Right lobe of liver (tissue), 6 donors: ENCODE measurements at regions not wholly inside any gene's neighbourhood (a gene's known extent, or its start where the extent isn't known, plus 50 kb on each side); places are given as distances from the start of the nearest gene placed in this dataset.

ENCODE experiments used
- ATAC-seq, 4 donors: fragments of 200-7000 bp; cut with Tn5 transposase; one replicate each; pipeline ENCODE4 v1.9.1; 2020; ENCODE audit warnings: mild to moderate bottlenecking in 4 of 4, moderate library complexity in 4 of 4
- DNase-seq, 3 donors: peaks; one replicate each; pipeline ENCODE4 v3.0.0-alpha.2; 2020
- H3K27ac ChIP-seq, 3 donors: fragments of 200-600 bp; one replicate each; pipeline ENCODE4 v1.8.0; 2022
- H3K27me3 ChIP-seq, 2 donors: fragments of 200-600 bp; one replicate each; pipeline ENCODE4 v1.8.0; 2022
- H3K36me3 ChIP-seq, 4 donors: fragments of 200-600 bp; sonication (generic) in 1 of 4; one replicate each; pipeline versions ENCODE4 v1.5.1 to v1.8.0; 2017 to 2022; ENCODE audit warnings: control low read depth in 1 of 4
- H3K4me1 ChIP-seq, 4 donors: fragments of 200-600 bp; sonication (generic) in 1 of 4; one replicate each; pipeline versions ENCODE4 v1.5.1 to v1.8.0; 2017 to 2022; ENCODE audit warnings: control low read depth in 1 of 4
- H3K4me3 ChIP-seq, 3 donors: fragments of 200-600 bp; one replicate each; pipeline ENCODE4 v1.8.0; 2022
- H3K9me3 ChIP-seq, 4 donors: fragments of 200-600 bp; sonication (generic) in 1 of 4; one replicate each; pipeline versions ENCODE4 v1.5.1 to v1.8.0; 2017 to 2022; ENCODE audit warnings: control low read depth in 1 of 4
- POLR2A ChIP-seq: fragments of 450-650 bp; IDR thresholded peaks from one replicate; pipeline ENCODE4 v1.6.1; 2017; ENCODE audit warnings: antibody characterized with exemption, mild to moderate bottlenecking
- WGBS: methylation state at CpG from one replicate; pipeline ENCODE4 v1.1.6; 2018; ENCODE audit warnings: low coverage, low lambda C conversion rate; ENCODE audit not compliant: insufficient coverage; ENCODE audit errors: missing lambda C conversion rate; 5-methylcytosine and 5-hydroxymethylcytosine counted together
- intact Hi-C, 2 donors: fragments of 100-400 bp; cut with DNase I; formaldehyde crosslinking; loops; one replicate each; pipeline versions ENCODE4 v1.11.2 to v1.14.1; 2022
- TF ChIP-seq, protein P1 (sequence below), 4 donors: fragments of 200-600 bp in 3 of 4; fragments of 450-650 bp in 1 of 4; IDR thresholded peaks; one replicate each; pipeline versions ENCODE4 v1.5.1 to v1.8.0; 2016 to 2022; ENCODE audit warnings: antibody characterized with exemption in 4 of 4, mild to moderate bottlenecking in 2 of 4
- donor health status: DM: no; HTN: yes; CAD: no.
- donor health status: DM: no; HTN: no; CAD: no.
- donor health status: DM: no; HTN: no; CAD: no.
- donor health status: DM: no; HTN: yes; CAD: no.
- donor health status: DM: no; HTN: yes; CAD: no.

DNA sequence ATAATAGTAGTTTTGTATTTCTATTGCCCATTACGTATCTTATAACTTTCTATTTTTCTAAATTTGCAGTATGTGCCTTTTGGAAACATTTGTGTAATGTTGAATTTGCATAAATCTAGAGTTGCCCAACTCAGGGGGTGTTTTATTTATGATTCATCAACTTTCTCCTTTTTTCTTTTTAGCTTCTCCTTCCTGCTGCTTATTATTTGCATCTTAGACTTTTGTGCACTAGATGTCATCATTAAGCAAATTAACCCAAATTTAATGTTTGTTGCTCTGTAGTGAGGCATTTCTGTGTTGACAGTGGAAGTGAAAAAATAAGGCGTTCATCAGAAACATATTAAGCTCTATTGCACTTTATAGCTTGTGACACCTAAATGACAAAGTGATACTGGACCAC is 56.2 kb upstream of the ZBED5 start:
- Histone ChIP-seq H3K36me3 (no peaks in the 10 kb centered on the region), H3K4me3 (no peak overlapping the region), H3K27ac (no peak overlapping the region), H3K4me1 (no peaks in the 10 kb centered on the region), H3K9me3 (no peaks in the 10 kb centered on the region), H3K27me3 (no peaks in the 10 kb centered on the region)
- intact Hi-C loops: no loop called here
- DNase-seq: no peak
- TF ChIP-seq, protein P1, sequence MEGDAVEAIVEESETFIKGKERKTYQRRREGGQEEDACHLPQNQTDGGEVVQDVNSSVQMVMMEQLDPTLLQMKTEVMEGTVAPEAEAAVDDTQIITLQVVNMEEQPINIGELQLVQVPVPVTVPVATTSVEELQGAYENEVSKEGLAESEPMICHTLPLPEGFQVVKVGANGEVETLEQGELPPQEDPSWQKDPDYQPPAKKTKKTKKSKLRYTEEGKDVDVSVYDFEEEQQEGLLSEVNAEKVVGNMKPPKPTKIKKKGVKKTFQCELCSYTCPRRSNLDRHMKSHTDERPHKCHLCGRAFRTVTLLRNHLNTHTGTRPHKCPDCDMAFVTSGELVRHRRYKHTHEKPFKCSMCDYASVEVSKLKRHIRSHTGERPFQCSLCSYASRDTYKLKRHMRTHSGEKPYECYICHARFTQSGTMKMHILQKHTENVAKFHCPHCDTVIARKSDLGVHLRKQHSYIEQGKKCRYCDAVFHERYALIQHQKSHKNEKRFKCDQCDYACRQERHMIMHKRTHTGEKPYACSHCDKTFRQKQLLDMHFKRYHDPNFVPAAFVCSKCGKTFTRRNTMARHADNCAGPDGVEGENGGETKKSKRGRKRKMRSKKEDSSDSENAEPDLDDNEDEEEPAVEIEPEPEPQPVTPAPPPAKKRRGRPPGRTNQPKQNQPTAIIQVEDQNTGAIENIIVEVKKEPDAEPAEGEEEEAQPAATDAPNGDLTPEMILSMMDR (IDR thresholded peaks at IDR 0.05): no peak
- no peak for TF ChIP-seq POLR2A
- ATAC-seq: no peak
- 69% methylated on average over 2 of the region's 2 CpGs for WGBS

DNA sequence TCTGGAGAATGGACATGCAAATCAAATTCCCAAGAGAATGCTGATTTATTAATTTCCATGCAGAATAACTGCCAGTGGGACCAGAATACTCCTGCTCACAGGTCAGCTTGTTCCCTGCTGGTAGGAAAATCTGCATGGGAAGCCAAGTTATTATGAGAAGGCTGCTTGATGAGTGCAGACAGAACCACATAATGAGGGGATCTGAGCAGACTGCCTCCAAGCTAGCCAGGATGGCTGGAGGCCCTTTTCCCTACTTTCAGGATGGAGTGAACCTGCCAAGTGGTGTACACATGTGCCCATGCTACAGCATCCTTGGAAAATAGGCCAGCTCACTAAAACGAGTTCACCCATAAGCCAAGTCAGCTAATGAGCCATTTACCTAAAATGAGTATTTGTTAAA is 55.2 kb upstream of the ZBED5 start:
- DNase-seq (no peak), ATAC-seq (no peak)
- no peaks in the 10 kb centered on the region for H3K4me1 ChIP-seq
- no peak overlapping the region for H3K27ac ChIP-seq
- intact Hi-C loops: no loop called here
- no peak overlapping the region for H3K4me3 ChIP-seq
- H3K36me3 ChIP-seq: no peaks in the 10 kb centered on the region
- no peaks in the 10 kb centered on the region for H3K27me3 ChIP-seq
- 80% methylated on average over 1 of the region's 1 CpG for WGBS
- no peaks in the 10 kb centered on the region for H3K9me3 ChIP-seq
- TF ChIP-seq, protein P1 (IDR thresholded peaks at IDR 0.05): no peak
- no peak for TF ChIP-seq POLR2A

DNA sequence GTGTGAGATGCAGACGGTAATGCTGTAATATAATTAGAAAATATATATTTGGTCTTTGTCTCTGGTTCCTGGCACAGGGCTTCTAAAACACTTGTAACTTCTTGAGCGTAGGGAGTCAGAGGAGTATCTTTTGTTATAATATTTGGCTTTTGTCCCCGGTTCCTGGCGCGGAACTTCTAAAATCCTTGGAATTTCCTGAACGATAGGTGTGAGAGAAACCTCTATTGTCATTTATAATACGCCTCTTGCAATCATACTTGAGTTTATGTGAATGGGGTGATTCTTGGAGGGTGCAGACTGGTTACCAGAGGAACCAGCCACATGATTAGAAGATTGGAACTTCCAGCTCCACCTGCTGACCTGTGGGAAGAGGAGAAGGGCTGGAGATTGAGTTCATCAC is 54.1 kb upstream of the ZBED5 start:
- intact Hi-C loops: no loop called here
- WGBS: 79% methylated on average over 7 of the region's 7 CpGs
- Histone ChIP-seq H3K4me3 (no peak overlapping the region), H3K36me3 (no peaks in the 10 kb centered on the region), H3K9me3 (no peaks in the 10 kb centered on the region), H3K27ac (no peak overlapping the region), H3K27me3 (no peaks in the 10 kb centered on the region), H3K4me1 (no peaks in the 10 kb centered on the region)
- ATAC-seq: no peak
- TF ChIP-seq POLR2A: no peak
- TF ChIP-seq, protein P1 (IDR thresholded peaks at IDR 0.05): no peak
- DNase-seq: no peak

DNA sequence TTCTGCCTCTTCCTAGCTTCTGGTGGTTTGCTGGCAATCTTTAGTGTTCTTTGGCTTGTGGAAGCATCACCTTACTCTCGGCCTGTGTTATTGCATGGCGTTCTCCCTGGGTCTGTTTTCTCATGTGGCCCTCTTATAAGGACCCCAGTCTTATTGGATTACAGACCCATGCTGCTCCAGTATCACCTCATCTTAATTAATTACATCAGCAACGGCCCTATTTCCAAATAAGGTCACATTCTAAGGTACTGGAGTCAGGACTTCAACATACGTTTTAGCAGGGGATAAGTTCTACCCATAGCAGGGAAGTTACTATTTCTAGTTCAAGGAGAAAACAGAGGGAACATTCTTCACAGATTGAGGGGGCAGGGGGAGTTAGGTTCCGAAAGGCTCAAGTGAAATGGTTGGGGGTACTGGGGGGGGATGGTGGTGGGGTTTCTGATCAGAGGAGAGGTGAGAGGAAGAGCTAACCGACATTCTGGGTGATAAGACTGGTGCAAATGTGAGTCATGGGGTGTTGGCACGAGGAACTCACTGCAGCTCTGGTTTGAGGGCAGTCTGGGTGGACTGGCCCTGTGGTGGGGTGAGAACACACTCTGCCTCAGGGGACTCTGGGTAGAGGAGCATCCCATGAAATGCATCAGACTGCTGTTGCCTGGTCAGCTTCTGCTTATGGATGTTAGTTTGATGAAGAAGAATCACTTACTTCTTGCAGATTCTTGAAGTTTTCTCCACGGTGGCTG is 51.5 kb upstream of the ZBED5 start:
- 79% methylated on average over 8 of the region's 8 CpGs for WGBS
- TF ChIP-seq, protein P1 (IDR thresholded peaks at IDR 0.05): no peak
- TF ChIP-seq POLR2A: no peak
- intact Hi-C loops: no loop called here
- no peaks in the 10 kb centered on the region for H3K9me3 ChIP-seq
- no peaks in the 10 kb centered on the region for H3K27me3 ChIP-seq
- H3K36me3 ChIP-seq: no peaks in the 10 kb centered on the region
- H3K4me3 ChIP-seq: no peak overlapping the region
- no peak for ATAC-seq
- no peaks in the 10 kb centered on the region for H3K4me1 ChIP-seq
- DNase-seq: no peak
- no peak overlapping the region for H3K27ac ChIP-seq
